ENCODE measurements at regions not wholly inside any gene's neighbourhood (a gene's known extent, or its start where the extent isn't known, plus 50 kb on each side); places are given as distances from the start of the nearest gene placed in this dataset.

DNA sequence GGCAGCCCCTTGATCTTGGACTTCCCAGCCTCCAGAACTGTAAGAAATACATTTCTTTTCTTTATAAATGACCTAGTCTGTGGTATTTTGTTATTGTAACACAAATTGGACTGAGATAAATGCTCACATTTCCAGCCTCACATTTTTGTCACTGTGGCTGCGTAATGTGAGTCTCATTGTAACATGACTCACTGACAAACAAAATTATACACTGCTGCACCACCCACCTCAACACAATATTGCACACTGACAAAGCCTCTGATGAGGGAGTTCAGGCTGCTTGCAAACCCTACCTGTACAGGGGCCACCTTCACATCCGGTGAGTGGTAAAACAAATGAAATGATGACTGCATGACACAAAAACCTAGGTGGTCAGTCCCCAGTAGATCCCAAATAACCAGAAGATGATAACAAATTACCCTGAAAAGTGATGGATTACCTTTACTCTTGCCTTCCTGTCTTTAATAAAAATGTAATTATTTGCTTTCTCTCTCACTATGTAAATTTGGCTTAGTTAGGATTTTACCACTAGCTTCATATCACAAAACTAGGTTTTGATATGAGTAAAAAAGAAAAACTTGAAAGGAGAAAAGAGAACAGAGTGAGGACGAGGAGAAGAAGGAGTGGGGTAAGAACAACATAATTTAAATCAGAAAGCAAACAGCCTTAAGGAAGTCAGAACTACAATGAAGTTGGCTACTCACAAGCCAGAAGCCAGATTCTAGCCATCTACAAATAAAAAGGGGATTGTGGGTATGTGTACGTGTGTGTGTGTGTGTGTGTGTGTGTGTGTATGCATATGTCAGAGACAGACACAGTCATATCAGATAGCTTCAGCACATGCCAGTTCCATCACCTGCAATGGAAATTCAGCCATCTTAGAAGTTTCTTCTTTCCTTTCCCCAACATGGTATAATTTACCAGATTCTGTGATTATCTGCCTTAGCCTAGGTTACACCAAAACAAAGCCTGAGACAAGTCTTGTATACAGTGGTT lies 53.4 kb upstream of the SESN3 start:
- ATAC-seq (ENCODE audit: low FRiP score) = no peak
- no peak for DNase-seq (ENCODE audit: low spot score)
- TF ChIP-seq, protein P1, sequence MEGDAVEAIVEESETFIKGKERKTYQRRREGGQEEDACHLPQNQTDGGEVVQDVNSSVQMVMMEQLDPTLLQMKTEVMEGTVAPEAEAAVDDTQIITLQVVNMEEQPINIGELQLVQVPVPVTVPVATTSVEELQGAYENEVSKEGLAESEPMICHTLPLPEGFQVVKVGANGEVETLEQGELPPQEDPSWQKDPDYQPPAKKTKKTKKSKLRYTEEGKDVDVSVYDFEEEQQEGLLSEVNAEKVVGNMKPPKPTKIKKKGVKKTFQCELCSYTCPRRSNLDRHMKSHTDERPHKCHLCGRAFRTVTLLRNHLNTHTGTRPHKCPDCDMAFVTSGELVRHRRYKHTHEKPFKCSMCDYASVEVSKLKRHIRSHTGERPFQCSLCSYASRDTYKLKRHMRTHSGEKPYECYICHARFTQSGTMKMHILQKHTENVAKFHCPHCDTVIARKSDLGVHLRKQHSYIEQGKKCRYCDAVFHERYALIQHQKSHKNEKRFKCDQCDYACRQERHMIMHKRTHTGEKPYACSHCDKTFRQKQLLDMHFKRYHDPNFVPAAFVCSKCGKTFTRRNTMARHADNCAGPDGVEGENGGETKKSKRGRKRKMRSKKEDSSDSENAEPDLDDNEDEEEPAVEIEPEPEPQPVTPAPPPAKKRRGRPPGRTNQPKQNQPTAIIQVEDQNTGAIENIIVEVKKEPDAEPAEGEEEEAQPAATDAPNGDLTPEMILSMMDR (IDR thresholded peaks at IDR 0.05) = no peak

DNA sequence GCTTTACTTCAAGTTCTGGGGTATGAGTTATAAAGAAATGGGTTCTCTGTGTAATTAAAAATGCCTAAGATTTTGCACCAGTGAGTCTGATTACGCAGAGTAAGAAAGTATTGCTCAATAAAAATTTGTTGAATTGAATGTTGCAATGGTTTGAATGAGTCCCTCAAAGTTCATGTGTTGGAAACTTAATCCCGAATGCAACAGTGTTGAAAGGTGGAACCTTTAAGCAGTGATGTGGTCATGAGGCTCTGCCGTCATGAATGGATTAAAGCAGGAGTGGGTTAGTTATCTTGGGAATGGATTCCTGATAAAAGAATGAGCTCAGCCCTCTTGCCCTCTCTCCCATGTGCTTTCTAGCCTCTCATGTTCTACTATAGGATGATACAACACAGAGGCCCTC lies 52.6 kb upstream of the SESN3 start:
- ATAC-seq (ENCODE audit: low FRiP score) (peak; percentile 74), DNase-seq (ENCODE audit: low spot score) (no peak)
- TF ChIP-seq, protein P1 (IDR thresholded peaks at IDR 0.05) = no peak

DNA sequence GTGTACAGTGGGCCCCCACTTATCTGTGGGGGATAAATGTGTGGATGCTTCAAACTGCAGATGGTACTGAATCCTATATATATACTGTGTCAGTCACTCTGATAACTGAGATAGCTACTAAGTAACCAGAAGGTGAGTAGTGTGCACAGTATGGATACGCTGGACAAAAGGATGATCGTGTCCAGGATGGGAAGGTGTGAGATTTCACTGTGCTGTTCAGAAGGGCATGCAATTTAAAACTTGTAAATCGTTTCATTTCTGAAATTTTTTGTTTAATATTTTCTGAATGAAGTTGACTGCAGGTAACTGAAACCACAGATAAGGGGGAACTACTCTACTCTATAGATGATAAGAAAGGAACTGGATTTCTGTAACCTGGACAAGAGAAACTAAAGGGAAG lies 52.1 kb upstream of the SESN3 start:
- ATAC-seq (ENCODE audit: low FRiP score) = no peak
- DNase-seq (ENCODE audit: low spot score) = no peak
- TF ChIP-seq, protein P1 (IDR thresholded peaks at IDR 0.05) = no peak

DNA sequence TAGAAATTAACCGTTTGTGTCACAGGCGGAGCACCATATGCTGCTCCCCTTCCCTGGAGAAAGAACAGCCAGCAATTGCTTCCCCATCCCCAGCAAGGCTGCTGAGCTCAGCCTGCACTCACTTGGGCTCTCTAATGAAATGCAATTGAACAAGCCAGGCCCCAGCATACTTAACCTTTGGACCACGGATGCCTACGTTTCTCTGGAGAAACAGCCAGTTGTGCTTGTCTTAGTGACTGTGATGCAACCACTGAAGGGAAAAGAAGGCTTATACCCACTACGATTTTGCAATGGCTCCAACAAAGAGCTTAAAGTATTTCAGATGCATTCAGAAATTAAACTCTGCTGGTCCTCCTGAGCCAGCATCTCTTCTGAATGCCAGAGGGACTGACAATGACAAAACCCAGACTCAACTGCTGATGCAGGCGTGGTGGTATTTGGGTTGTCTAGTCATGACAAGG lies 51.3 kb upstream of the SESN3 start:
- TF ChIP-seq, protein P1 (IDR thresholded peaks at IDR 0.05) = no peak
- DNase-seq (ENCODE audit: low spot score) (no peak), ATAC-seq (ENCODE audit: low FRiP score) (no peak)
